Femur (tissue), 1 donor: ENCODE measurements at regions not wholly inside any gene's neighbourhood (a gene's known extent, or its start where the extent isn't known, plus 50 kb on each side); places are given as distances from the start of the nearest gene placed in this dataset.

Source experiments
- DNase-seq: peaks from one replicate; pipeline ENCODE4 v3.0.0-alpha.2; 2017

DNA sequence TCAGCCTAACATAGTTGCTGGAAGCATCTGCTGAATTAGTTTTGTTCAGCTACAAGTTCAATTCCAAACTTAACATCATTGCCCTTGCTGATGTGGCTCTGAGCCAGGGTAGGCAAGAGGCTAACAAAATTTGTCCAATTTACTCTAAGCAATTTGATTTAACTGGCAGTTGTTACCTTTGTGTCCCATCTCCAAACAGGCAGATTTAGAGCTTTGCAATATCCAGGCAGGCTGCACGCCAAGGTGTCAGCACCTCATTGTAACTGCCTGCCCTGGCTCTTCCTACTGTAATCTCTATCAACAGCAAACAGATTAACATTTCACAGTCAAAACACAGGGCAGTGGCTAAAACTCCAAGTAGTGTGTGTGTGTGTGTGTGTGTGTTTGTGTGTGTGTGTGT, 2070.6 kb downstream of the PCDH7 start:
- no peak for DNase-seq

DNA sequence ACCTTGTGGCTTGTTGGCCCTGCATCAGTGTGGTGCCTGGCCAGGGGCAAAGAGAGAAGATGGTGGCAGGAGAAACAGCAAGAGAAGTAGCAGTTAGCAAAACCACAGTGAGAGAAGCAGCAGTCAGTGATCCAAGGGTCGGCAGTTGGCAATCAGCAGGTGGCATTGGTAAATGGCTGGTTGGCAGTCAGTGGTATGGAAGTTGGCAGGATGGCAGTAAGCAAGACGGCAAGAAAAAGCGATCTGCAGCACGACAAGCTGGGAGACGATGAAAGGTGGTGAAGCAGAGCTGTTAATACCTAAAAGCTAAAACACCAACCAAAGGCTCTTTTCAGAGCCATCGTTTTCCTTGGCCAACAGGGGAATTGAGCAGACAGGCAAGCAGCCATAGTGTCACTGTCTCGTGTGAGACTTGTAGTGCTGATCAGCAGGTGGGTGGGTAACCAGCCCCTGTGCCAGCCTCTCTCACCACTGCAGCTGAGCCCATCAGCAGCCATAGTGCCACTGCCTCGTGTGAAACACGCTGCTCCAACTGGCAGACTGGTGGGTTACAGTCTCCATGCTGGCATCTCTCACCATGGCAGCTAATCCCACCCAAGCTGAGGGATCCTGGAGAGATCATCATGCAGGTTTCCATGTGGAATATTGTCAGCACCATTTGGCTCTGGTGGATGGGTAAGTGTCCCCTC, 2078.4 kb downstream of the PCDH7 start:
- no peak for DNase-seq

DNA sequence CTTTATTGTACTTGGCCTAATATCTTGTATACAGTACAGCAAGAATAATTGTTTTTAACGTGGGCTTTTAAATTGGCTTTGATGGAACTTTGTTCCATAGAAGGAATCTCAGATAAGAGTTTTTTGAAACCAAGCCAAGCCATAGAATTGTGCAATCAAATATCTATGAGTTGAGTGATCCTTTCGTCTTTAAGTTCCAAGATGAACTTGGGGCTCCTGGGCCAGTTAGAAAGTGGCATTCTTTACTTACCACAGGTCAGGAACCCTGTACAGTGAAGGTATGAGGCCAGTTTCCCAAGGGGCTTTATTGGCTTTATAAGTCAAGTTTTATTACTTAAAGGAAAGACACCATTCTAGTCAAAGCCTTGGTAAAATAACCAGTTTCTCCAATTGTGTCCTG, 2104.2 kb downstream of the PCDH7 start:
- DNase-seq, result no peak

DNA sequence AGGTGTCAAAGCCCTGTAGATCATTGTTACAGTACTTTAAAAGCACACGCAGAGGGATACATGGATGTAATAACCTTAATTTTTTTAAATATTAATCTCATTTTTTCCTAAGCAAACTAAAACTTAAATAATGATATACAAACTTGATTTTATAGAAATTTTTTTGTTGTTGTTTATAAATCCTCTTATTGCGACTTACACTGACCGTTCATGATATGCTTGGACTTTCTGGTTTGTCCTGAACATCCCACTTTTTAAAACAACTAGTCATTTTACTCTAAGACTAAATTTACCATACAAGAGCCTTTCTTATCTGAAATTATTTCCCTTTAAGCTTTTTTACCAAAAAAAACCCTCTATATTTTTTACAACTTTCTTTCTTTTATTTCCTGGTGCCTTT, 2106.0 kb downstream of the PCDH7 start:
- no peak for DNase-seq

DNA sequence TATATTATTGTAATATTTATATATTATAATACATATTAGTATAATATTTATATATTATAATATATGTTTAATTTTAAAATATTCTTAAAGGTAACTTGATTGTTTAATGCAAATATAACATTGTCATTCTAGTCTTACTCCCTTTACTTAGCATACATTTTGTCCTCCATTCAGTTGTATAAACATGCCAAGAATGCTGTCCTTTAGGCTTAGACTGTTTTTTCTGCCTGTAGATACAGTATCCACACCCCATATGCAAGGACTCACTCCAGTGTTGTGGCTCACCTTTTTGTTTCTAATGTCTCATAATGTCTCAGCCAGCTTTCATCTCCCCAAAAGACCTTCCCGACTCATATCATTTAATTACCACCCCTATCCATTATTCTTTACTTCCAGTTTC, 2110.0 kb downstream of the PCDH7 start:
- no peak for DNase-seq

DNA sequence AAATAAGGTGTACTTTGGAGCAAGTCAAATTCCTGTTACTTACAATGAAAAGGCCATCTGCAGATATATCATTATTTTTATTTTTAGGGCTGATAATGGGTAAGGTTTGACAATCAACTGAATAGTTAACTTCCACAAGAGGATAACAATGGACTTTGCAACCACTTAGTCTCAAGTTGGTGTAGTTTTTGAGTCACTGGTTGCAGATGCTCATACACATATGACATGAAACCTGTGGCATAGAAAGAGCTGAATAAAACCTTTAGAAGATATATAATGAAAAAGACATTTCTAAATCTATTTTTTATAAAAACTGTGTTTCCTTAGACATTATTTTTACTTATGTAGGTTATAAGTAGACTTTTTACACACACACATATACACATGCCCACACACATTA, 2110.9 kb downstream of the PCDH7 start:
- DNase-seq, result no peak

DNA sequence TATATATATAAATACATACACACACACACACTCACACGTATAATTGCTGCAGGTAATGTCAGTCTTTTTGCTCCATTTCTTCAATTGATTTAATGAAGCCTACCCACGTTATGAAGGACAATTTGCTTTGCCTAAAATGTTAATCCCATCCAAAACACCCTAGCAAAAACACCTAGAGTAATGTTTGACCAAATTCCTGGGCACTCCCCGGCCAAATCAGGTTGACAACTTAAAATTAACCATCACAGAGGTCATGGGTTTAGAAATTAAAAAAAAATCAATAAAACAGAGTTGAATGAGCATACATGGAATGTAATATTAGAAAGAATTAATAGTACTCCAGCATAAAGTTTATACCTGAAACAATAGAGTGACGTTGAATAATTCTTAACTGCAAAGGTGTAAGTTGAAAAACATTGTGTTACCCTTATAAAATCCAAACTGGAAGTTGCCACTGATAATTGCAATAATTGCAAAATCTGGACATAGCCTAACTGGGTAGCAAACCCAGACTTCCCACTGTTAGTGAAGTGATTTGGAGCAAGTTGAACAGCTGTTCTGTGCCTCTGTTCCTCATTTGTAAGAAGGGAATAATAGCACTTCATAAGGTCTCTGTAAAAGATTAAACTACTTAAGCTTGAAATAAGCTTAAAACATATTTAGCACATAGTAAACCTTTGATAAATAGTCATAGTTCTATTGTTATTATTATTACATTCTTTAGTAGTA, 2120.5 kb downstream of the PCDH7 start:
- DNase-seq, result no peak

DNA sequence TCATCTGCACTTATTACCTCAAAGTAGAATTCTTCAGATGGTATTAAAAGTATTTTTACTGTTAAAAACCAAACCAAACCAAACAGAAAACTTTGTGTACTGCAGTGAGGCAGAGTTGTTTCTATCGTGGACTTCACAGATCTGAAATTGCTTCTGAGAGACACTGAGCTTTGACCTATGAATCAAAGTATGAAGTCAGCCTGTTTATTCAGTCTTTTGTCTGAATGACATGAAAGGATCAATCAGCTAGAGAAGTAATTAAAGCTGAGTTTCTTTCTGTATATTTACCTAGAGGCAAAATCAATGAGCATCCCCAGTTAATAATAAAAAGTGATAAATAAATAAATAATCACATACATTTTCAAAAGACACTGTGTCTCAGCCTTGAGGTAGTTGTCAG, 2121.0 kb downstream of the PCDH7 start:
- no peak for DNase-seq

DNA sequence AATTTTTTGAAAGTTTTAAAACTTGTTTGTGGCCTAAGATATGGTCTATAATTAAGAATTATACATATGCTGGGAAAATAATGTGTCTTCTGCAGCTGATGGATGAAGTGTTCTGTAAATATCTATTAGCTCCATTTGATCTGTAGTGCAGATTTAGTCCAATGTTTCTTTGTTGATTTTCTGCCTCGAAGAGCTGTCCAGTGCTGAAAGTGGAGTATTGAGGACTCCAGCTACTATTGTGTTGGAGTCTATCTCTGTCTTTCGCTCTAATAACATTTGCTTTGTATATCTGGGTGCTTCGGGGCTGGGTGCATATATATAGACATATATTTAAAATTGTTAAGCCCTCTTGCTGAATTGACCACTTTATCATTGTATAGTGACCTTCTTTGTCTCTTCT, 2127.3 kb downstream of the PCDH7 start:
- no peak for DNase-seq

DNA sequence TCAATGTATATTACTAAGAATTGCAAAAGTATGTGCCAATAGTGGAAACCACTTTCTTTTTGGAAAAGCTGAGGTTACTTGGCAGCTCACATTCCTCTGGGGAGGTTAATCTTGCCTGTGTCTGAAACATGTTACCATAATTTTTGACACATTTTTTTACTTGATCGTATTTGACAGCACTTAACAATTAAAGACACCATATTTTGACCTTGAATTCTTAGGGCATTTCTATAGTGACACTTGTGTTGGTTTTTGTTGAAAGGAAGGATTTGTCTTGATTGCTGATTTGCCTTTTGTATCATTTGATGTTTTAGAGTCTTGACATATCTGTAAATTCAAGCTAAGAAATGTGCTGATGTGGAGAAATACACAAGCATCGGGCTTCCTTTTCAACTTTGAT, 2135.5 kb downstream of the PCDH7 start:
- no peak for DNase-seq

DNA sequence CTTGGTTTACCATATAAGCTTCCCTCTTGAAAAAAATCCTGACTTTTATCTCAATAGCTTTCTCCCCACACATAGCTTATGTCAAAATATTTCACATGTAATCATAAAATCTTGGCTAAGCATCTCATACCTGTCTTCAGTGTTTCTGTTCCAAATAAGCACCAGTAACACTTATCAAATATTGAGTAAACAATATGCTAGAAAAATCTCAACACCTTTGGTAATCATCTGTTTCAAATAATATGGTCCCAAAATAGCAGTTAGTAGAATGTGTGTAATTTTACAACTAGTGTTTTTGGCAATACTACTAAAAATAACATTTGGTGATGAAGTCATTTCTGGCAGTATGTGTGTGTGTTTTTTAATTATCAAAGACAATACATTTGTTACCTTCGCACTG, 2138.2 kb downstream of the PCDH7 start:
- DNase-seq, result no peak

DNA sequence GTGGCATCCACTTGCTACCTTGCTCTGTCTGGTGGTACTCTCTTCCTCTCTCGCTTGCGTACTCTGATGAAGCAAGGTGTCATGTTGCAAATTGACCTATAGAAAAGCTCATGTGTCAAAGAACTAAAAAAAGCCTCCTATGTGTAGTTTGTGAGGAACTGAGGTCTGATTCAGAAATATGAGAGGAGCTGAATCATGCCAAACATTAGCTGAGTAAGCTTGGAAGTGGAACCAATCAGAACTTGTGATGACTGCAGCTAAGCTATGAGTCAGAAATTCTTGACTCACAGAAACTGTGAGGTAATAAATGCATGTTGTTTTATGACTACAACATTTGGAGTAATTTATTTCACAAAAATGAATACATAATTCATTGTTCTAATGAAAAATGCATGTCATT, 2138.8 kb downstream of the PCDH7 start:
- DNase-seq, result no peak

DNA sequence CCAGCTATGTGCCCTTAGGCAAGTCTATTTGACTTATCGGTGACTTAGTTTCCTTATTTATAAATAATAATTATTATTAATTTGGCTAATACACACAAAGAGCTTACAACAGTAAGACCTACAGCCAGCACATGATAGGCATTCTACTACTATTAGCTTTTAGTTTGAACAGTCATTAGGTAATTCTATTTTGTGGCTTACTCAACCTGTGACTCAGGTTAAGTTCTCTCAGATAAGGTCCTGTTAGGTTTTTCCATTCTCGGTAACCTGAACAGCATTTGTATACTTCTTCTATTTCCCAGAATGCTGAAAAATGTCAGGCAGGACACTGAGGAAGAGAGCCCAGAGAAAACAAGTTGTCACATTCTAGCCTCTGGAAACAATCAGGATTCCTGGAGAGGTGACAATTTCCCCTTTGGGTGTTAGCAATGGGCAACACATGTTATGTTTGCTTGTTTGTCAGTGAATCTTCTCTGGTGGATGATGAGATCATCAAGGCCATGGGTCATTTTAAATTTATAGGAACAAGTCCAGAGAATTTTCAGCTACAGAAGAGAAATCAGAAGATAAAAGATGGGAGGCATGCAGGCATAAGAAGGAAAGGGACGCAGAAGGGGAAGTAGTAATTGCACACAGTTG, 2144.7 kb downstream of the PCDH7 start:
- no peak for DNase-seq

DNA sequence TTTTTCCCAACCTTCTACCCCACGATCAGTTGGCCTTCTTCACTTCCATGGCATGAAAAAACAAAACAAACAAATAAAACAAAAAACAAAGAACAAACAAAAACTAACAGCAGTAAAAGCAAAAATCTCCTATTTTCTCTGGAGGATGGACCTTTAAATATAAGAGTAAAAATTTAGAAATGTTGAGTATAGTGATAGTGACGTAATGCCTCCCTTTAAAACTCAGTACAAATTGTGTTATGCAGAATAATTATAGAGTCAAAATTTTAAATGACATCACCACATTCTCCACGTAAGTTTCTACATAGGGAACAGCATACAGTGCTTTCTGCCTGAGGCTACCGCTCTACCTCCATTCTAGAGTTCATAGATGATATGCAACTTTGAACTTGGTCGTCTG, 2156.4 kb downstream of the PCDH7 start:
- no peak for DNase-seq

DNA sequence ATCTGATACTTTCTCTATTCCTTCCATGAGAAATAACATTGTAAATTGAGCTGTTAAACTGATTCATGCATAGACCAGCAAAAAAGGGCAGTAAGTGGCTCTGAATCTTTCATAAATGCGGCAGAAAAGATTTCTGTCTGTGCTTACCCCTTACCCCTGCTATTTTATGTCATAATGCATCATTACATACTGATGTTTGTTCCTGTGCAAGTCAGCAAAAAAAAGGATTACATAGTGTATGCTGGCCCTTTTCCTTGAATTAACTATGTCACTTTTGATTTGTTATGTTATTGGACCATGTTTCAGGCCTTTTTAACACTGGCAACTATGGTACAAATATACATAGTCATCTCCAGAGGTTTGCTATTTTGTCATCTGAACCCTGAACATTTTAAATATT, 2159.7 kb downstream of the PCDH7 start:
- DNase-seq, result no peak

DNA sequence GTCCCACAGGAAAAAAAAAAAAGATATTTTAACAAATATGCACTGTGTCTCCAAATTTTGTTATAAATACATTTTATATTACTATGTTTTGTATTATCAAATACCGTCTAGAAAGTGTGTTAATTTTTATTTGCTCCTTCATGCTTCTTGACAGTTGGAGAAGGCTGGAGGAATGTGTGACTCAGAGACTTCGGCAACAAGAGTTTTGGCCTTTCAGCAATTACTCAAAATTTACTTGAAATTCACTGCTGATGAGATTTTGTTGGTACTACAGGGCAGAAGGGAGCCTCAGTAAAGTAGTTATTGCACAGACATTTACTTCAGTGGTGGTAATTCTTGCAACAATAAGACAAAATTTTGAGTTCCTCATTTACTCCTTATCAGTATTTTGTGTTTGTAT, 2164.0 kb downstream of the PCDH7 start:
- no peak for DNase-seq

DNA sequence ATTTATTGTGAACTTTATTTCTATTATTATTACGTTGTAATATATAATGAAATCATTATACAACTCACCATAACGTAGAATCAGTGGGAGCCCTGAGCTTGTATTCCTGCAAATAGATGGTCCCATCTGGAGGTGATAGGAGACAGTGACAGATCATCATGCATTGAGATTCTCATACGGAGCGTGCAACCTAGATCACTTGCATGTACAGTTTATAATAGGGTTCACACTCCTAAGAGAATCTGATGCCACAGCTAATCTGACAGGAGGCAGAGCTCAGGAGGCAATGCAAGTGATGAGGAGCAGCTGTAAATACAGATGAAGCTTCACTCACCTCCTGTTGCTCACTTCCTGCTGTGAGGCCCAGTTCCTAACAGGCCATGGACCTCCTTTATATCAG, 2170.2 kb downstream of the PCDH7 start:
- DNase-seq, result no peak

DNA sequence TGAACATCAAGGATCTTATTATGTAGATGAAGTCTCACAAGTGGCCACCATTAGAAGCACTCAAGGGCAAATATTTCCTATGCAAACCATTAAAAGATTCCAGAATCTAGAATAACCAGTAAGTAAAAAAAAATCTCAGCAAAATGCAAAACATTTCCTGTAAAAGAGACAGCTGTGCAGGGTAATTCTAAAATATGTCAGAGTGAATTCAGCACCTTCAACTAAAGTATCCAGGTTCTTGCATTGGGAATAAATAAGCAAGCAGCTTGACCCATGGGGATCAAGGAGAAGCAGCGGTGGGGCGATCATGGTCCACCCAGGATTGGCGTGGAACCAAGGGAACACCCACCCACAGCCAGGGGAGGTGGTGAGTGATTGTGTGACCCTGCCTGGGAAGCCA, 2188.9 kb downstream of the PCDH7 start:
- no peak for DNase-seq

DNA sequence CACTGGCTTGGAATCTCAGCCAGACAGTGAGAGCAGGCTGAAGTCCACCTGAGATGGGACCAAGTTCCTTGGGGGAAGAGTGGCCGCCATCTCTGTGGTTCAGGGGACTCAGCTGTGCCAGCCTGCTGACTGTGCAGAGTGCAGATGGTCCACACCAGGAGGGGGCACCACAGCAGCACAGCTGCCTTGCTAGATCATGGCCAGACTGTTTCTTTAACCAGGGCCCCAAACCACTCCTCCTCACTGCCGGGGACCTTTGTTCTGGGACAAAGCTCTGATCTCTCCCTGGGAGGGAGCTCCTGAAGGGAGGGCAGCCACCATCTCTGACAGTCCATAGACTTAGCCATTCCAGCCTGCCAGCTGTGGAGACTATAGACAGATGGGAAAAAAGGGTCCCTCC, 2189.6 kb downstream of the PCDH7 start:
- no peak for DNase-seq

DNA sequence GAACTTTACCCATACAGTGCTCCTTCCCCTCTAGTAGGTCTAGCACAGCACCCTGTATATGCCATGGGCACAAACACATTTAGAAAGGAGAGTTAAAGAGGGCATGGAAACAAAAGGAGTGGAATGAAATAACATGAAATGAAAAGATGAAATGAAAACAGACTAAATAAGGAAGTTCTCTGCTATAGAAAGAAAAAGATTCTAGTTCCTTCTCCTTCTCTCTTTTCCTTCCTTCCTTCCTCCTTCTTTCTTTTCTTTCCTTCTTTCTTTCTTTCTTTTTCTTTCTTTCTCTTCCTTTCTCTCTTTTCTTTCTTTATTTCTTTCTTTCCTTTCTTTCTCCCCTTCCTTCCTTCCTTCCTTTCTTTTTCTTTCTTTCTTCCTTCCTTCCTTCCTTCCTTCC, 2197.4 kb downstream of the PCDH7 start:
- no peak for DNase-seq

DNA sequence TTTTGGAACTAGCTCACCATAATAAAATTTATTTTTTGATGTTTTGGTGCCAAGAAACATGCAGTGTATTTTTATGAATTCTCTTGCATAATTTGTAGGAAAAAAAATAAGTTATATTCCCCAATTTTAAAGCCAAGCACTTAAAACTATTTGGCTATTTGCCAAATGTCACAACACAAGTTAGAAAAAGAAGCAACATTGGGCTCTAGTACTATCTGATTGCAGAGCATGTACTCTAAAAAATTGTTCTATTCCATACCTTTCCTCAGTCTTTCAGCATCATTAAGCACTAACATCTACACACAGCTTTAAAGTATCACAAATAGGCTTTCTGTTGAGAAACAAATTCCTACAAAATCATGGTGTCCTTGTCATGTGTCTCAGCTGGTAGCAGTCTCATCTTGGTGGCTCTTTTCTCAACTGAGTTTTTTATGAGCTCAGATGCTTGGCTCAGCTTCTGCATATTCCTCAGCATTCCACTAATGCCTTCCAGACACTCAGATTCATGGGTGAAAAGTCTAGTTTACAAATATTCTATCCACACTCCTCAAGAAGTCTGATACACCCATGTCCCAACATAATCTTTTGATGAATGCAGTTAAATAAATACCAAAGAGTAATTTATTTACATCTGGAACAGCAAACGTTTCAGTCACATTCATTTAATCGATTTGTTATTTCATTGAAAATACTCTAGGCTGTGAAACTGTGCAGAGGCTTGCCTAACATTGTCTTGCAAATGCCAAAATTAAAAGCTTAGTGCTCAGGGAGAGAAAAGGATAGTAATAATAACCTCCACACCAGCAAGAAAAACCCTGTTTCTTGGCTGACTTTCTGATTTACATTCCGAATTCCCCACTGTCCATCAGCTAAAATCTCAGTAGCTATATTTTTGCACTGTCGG, 2209.9 kb downstream of the PCDH7 start:
- DNase-seq, result no peak

DNA sequence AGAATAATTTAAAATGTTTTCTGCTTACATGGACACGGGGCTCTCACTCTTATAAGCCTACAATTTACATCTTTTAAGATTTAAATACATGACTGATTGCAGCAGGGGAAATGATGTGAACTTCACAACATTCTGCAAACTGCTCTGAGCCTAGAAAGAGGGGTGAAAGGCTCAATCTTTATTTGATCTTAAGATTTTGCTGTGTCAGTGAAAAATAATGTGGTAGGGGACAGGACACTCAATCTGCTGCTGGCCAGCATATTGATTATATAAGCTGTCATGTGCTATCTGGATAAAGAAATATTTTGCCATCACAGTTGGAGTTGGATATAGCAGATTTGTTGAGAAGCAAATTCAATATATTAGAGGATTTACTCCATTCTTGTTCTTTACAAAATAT, 2210.5 kb downstream of the PCDH7 start:
- DNase-seq, result no peak

DNA sequence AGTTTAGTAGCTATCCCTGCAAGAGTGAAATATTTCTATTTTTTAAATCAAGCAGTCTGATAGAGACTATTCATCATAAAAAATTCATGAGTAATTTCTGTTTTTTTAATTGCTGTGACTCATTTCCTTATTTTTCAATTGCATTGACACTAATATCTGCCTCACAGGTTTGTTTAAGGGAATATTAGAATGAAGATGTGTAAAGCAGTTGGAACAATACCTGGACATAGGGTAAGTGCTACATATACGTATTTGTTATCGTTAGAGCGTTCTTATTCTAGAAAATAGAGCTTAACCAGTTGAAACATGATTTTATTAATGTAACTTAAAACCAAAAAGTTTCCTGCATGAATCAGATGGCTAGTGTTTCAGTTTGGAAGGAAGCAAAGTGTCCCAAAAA, 2211.3 kb downstream of the PCDH7 start:
- DNase-seq, result no peak
